GM18873 (cell line): ENCODE measurements at regions not wholly inside any gene's neighbourhood (a gene's known extent, or its start where the extent isn't known, plus 50 kb on each side); places are given as distances from the start of the nearest gene placed in this dataset.

Experiments used
- ATAC-seq: cut with Tn5 transposase; IDR thresholded peaks from one replicate; pipeline ENCODE4 v1.9.1; 2021; ENCODE audit warnings: mild to moderate bottlenecking, moderate library complexity, moderate number of reproducible peaks; ENCODE audit not compliant: unreplicated experiment, low FRiP score

GRCh38 chr17:77425348-77425747, 284.6 kb downstream of the SEC14L1 start:
- ATAC-seq = no peak

- no peak for ATAC-seq
Measured at GRCh38 chr17:77425791-77426641, 285.2 kb downstream of the SEC14L1 start.

- ATAC-seq = no peak
Measured at GRCh38 chr17:77426676-77427386, 286.1 kb downstream of the SEC14L1 start.

- no peak for ATAC-seq
Measured at GRCh38 chr17:77427391-77427991, 286.7 kb downstream of the SEC14L1 start.

- ATAC-seq = no peak
Measured at GRCh38 chr17:77428020-77428748, 287.4 kb downstream of the SEC14L1 start.

GRCh38 chr17:77428749-77429368, 288.1 kb downstream of the SEC14L1 start:
- ATAC-seq = no peak

GRCh38 chr17:77429369-77429968, 288.7 kb downstream of the SEC14L1 start:
- ATAC-seq = no peak

- ATAC-seq = no peak
Measured at GRCh38 chr17:77429969-77430752, 289.4 kb downstream of the SEC14L1 start.

GRCh38 chr17:77432034-77432661, 291.4 kb downstream of the SEC14L1 start:
- ATAC-seq = no peak

GRCh38 chr17:77432742-77433141, 292.0 kb downstream of the SEC14L1 start:
- ATAC-seq = no peak

GRCh38 chr17:77433385-77434135, 292.8 kb downstream of the SEC14L1 start:
- ATAC-seq = no peak

GRCh38 chr17:77434136-77435114, 293.7 kb downstream of the SEC14L1 start:
- no peak for ATAC-seq

GRCh38 chr17:77435272-77436057, 294.7 kb downstream of the SEC14L1 start:
- no peak for ATAC-seq

GRCh38 chr17:77436058-77436442, 295.3 kb downstream of the SEC14L1 start:
- no peak for ATAC-seq

GRCh38 chr17:77436481-77436880, 295.7 kb downstream of the SEC14L1 start:
- ATAC-seq = no peak

- ATAC-seq = no peak
Measured at GRCh38 chr17:77437017-77437416, 296.2 kb downstream of the SEC14L1 start.
